ENCODE measurements at regions not wholly inside any gene's neighbourhood (a gene's known extent, or its start where the extent isn't known, plus 50 kb on each side); places are given as distances from the start of the nearest gene placed in this dataset.
"Not testable (repeated sequence)": the region's sequence is repeated elsewhere in the genome, so short reads cannot be mapped to it uniquely, and the experiment has no call there.

DNA sequence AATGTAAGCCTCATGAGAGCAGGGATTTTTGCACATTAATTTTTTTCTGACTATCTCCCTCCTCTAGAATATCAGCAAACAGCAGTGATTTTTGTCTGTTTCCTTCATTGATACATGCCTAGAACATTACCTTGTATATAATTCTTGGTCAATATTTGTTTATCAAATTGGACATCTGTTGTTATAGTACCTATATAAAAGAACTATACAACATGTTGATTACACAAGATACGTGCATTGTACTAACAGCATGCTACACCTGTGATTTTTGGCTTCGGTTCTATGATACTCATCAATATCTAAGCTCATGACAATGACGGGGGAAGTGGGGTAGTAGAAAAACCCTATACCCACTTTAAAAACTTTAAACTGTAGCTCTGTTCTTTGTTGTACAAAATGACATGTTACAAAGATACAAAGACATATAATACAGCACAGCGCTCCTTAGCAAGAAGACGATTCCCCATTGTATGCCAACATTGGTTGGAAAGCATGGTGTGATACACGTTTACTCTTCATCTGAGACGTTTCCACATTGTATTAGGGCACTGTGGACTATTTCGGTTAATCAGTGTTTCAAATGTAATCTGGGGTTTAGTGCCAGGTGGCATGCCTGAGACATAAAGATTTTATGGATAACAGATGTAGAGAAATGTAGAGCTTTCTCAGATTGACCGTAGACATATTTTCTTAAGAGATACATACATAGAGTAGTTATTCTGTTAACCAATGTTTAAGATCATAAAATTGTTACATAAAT is 70.5 kb upstream of the FOXP2 start:
- intact Hi-C loops (cut with DNase I; ENCODE audit: low total_unique reads) = no loop called here
- TF ChIP-seq POLR2A (IDR thresholded peaks at IDR 0.05) = no peak
- TF ChIP-seq, protein P1, sequence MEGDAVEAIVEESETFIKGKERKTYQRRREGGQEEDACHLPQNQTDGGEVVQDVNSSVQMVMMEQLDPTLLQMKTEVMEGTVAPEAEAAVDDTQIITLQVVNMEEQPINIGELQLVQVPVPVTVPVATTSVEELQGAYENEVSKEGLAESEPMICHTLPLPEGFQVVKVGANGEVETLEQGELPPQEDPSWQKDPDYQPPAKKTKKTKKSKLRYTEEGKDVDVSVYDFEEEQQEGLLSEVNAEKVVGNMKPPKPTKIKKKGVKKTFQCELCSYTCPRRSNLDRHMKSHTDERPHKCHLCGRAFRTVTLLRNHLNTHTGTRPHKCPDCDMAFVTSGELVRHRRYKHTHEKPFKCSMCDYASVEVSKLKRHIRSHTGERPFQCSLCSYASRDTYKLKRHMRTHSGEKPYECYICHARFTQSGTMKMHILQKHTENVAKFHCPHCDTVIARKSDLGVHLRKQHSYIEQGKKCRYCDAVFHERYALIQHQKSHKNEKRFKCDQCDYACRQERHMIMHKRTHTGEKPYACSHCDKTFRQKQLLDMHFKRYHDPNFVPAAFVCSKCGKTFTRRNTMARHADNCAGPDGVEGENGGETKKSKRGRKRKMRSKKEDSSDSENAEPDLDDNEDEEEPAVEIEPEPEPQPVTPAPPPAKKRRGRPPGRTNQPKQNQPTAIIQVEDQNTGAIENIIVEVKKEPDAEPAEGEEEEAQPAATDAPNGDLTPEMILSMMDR (IDR thresholded peaks at IDR 0.05) = no peak
- 90 to 91% methylated on average over 9 of the region's 9 CpGs for WGBS, 2 donors
- no peak overlapping the region for H3K4me3 ChIP-seq (ENCODE audit: low read depth, poor library complexity, severe bottlenecking)
- no peak for DNase-seq (ENCODE audit: low spot score in 2 of 2)

DNA sequence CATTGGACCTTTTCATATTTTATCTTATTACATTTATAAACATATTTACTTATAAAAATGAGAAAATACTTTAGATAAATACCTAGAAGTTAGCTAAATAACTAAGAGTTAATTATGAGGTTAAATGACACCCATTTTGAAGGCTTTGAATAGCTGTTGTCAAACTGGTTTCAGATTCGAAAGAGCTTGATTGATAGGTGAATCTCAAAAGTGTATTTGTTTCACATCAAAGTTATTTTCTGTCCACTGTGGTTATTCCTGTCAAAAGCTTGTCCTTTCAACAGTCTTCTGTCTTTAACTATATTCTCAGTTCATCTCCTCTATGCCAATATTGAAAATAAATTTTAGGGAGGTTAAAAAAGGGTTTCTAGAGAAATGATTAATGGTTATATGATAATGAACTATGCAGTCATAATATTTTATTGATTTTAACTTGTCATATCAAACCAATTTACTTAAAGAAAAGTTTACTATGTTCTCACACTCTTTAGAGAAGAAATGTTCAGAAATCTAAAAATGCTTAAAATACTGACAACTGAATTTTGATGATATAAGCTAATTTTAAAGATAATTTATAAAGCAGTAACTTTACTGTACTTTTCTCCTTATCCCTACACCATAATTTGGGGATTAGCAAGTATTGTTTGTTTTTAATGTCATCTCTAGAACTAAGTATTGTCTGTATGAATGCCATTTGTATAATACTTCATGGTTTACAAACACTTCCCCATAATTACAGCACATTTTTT is 72.0 kb upstream of the FOXP2 start:
- WGBS, 2 donors = 40 to 57% methylated on average over 1 of the region's 1 CpG
- no peak overlapping the region for H3K4me3 ChIP-seq (ENCODE audit: low read depth, poor library complexity, severe bottlenecking)
- DNase-seq (ENCODE audit: low spot score in 2 of 2) = no peak
- TF ChIP-seq, protein P1 (IDR thresholded peaks at IDR 0.05) = no peak
- no peak for TF ChIP-seq POLR2A (IDR thresholded peaks at IDR 0.05)
- intact Hi-C loops (cut with DNase I; ENCODE audit: low total_unique reads) = no loop called here

DNA sequence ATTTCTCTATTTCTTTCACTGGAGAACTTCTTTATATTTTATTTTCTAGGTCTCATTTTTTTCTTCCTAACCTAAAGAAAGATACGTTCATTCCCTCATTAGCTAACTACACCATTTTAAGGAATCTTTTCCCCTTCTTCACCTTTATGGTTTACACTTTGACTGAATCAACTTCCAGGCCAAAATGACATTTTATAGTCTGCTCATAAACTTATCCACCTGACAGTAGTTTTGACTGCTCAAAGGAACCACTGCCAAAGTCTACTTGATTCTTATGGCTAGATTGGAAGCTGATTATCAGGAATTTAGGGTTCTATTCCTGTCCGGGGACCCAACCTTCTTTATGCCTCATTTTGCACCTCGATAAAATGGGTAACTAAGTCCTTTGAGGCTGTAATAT is 73.0 kb upstream of the FOXP2 start:
- intact Hi-C loops (cut with DNase I; ENCODE audit: low total_unique reads) = no loop called here
- H3K4me3 ChIP-seq (ENCODE audit: low read depth, poor library complexity, severe bottlenecking) = no peak overlapping the region
- TF ChIP-seq, protein P1 (IDR thresholded peaks at IDR 0.05) = no peak
- no peak for TF ChIP-seq POLR2A (IDR thresholded peaks at IDR 0.05)
- DNase-seq (ENCODE audit: low spot score in 2 of 2) = no peak
- WGBS, 2 donors = 89 to 91% methylated on average over 3 of the region's 3 CpGs

DNA sequence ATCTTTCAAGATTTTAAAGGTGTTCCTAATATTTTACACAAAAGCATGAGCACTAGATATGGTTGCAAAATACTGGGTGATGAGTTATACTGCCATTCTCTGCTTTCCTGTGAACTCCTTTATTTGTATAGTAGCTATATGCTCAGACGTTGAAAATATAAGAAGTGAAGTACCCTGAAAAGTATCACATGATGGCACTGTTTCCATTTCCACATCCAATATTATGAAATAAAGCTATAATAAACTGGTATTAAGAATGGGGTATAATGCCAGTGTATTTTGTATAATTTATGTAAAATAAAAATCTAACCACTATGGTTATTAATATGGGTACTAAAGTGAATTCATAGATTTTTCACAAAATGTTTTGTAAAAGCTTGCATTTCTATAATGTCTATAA is 79.6 kb upstream of the FOXP2 start:
- DNase-seq (ENCODE audit: low spot score in 2 of 2) = no peak
- 45 to 53% methylated on average over 1 of the region's 1 CpG for WGBS, 2 donors
- no peak overlapping the region for H3K4me3 ChIP-seq (ENCODE audit: low read depth, poor library complexity, severe bottlenecking)
- intact Hi-C loops (cut with DNase I; ENCODE audit: low total_unique reads) = no loop called here
- TF ChIP-seq, protein P1 (IDR thresholded peaks at IDR 0.05) = no peak
- no peak for TF ChIP-seq POLR2A (IDR thresholded peaks at IDR 0.05)

DNA sequence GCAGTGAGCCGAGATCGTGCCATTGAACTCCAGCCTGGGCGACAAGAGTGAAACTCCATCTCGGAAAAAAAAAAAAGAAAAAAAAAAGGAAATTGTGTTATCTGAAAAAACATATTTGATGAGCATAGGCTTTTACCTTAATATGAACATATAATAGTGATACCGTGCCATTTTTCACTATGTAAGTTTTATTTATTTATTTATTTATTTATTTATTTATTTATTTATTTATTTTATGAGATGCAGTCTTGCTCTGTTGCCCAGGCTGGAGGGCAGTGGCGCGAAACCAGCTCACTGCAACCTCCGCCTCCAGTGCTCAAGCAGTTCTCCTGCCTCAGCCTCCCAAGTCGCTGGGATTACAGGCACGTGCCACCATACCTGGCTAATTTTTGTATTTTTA is 85.2 kb upstream of the FOXP2 start:
- WGBS, 2 donors = 91 to 96% methylated on average over 10 of the region's 10 CpGs
- intact Hi-C loops (cut with DNase I; ENCODE audit: low total_unique reads); H3K4me3 ChIP-seq (ENCODE audit: low read depth, poor library complexity, severe bottlenecking); DNase-seq (ENCODE audit: low spot score in 2 of 2): not testable (repeated sequence)

DNA sequence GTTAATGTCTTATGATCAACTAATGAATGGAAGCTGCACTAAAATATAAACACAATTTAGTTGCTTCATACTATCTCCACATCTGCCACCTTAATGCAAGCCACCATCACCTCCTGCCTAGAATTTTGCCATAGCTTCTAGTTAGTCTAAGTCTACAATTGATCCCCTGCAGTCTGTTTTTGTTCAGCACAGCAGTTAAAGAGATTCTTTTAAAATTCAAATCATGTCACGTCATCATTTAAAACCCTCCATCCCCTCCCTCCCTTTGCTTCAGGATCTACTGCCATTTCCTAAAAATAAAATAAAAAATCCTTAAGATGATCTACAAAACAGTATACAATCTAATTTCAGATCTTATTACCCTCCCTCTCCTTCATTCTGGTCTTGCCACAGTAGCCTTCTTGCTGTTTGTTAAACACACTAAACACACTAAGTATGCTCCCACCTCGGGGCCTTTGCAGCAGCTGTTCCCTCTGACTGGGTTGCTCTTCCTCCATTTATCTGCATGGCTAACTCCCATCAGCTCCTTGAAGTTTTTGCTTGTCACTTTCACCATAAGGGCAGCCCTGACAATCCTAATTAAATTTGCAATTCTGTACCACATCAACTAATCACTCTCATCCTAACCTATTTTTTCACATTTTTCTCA is 97.0 kb upstream of the FOXP2 start:
- intact Hi-C loops (cut with DNase I; ENCODE audit: low total_unique reads) = no loop called here
- WGBS, 2 donors = 42 to 61% methylated on average over 2 of the region's 2 CpGs
- TF ChIP-seq POLR2A (IDR thresholded peaks at IDR 0.05) = no peak
- TF ChIP-seq, protein P1 (IDR thresholded peaks at IDR 0.05) = no peak
- H3K4me3 ChIP-seq (ENCODE audit: low read depth, poor library complexity, severe bottlenecking) = no peak overlapping the region
- DNase-seq (ENCODE audit: low spot score in 2 of 2) = no peak
